ENCODE measurements at regions not wholly inside any gene's neighbourhood (a gene's known extent, or its start where the extent isn't known, plus 50 kb on each side); places are given as distances from the start of the nearest gene placed in this dataset.

DNA sequence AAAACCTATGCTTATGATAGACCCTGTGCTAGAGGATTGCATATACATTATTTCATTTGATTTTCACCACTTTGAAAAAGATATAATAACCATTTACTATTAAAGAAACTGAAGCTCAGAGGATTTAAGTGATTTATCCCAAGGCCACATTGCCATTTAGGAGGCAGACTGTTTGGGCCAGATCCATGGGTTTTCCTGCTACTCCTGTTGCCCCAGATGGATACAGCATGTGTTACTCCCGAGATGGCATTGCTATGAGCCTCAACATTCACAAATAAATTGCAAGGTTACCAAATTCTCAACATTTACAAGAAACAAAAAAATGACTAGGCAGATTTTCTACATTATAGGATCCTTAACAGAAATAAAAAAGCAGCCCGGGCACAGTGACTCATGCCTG, 322.1 kb upstream of the SOX9 start:
- Histone ChIP-seq H3K36me3 (ENCODE audit: control insufficient read depth, insufficient read depth, low read length) (no peaks in the 10 kb centered on the region), H3K4me3 (ENCODE audit: low read depth in 2 of 2, low read length in 2 of 2) (no peak overlapping the region), H3K4me1 (ENCODE audit: control insufficient read depth, insufficient read depth, low read length) (no peaks in the 10 kb centered on the region), H3K27me3 (ENCODE audit: control insufficient read depth, insufficient read depth, low read length) (no peaks in the 10 kb centered on the region), H3K27ac (ENCODE audit: low read length) (no peak overlapping the region), H3K9me3 (ENCODE audit: control insufficient read depth, insufficient read depth, low read depth, low read length) (no peaks in the 10 kb centered on the region)
- CTCF ChIA-PET = no interaction called here
- TF ChIP-seq POLR2AphosphoS5 (IDR thresholded peaks at IDR 0.05; ENCODE audit: low read depth, low read length) (no peak), SIN3A (IDR thresholded peaks at IDR 0.05; ENCODE audit: borderline replicate concordance, insufficient read depth, low read depth, low read length) (no peak), TCF7L2 (IDR thresholded peaks at IDR 0.05; ENCODE audit: low read depth, low read length) (no peak)
- TF ChIP-seq, protein P1, sequence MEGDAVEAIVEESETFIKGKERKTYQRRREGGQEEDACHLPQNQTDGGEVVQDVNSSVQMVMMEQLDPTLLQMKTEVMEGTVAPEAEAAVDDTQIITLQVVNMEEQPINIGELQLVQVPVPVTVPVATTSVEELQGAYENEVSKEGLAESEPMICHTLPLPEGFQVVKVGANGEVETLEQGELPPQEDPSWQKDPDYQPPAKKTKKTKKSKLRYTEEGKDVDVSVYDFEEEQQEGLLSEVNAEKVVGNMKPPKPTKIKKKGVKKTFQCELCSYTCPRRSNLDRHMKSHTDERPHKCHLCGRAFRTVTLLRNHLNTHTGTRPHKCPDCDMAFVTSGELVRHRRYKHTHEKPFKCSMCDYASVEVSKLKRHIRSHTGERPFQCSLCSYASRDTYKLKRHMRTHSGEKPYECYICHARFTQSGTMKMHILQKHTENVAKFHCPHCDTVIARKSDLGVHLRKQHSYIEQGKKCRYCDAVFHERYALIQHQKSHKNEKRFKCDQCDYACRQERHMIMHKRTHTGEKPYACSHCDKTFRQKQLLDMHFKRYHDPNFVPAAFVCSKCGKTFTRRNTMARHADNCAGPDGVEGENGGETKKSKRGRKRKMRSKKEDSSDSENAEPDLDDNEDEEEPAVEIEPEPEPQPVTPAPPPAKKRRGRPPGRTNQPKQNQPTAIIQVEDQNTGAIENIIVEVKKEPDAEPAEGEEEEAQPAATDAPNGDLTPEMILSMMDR (IDR thresholded peaks at IDR 0.05) = no peak
- TF ChIP-seq, protein P2, sequence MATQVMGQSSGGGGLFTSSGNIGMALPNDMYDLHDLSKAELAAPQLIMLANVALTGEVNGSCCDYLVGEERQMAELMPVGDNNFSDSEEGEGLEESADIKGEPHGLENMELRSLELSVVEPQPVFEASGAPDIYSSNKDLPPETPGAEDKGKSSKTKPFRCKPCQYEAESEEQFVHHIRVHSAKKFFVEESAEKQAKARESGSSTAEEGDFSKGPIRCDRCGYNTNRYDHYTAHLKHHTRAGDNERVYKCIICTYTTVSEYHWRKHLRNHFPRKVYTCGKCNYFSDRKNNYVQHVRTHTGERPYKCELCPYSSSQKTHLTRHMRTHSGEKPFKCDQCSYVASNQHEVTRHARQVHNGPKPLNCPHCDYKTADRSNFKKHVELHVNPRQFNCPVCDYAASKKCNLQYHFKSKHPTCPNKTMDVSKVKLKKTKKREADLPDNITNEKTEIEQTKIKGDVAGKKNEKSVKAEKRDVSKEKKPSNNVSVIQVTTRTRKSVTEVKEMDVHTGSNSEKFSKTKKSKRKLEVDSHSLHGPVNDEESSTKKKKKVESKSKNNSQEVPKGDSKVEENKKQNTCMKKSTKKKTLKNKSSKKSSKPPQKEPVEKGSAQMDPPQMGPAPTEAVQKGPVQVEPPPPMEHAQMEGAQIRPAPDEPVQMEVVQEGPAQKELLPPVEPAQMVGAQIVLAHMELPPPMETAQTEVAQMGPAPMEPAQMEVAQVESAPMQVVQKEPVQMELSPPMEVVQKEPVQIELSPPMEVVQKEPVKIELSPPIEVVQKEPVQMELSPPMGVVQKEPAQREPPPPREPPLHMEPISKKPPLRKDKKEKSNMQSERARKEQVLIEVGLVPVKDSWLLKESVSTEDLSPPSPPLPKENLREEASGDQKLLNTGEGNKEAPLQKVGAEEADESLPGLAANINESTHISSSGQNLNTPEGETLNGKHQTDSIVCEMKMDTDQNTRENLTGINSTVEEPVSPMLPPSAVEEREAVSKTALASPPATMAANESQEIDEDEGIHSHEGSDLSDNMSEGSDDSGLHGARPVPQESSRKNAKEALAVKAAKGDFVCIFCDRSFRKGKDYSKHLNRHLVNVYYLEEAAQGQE (IDR thresholded peaks at IDR 0.05; ENCODE audit: insufficient read depth in 1 of 2, low read depth in 2 of 2, low read length in 1 of 2) = no peak
- POLR2A ChIA-PET = no interaction called here
- in situ Hi-C loops (cut with HindIII; ENCODE audit: low pct_unique_long_range_greater_than_20kb, low sequenced_read_pairs) = no loop called here
- intact Hi-C loops (cut with micrococcal nuclease; ENCODE audit: unreplicated experiment) = no loop called here
- ATAC-seq (no peak), DNase-seq (ENCODE audit: low read depth, low spot score) (no peak)
- no TSS peak for BruUV-seq (replicated peaks)

DNA sequence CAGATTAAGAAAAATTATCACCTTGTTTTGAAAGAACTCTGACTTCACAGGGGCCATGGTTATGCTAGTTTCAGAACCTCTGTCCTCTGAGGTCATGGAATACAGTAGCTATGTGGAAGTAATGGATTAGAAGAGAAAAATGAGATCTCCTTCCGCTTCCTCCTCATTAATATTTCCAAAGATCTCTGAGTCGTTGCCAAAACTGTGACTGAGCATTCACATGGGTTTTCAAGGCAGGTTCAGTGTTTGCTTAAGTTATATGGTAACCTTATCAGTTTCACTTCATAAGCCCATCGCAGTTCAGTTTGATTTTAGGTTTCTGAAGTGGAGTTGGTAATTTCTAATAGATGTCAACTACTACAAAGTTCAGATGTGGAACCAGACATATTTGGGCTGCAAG, 321.2 kb upstream of the SOX9 start:
- no peaks in the 10 kb centered on the region for H3K36me3 ChIP-seq (ENCODE audit: control insufficient read depth, insufficient read depth, low read length)
- H3K9me3 ChIP-seq (ENCODE audit: control insufficient read depth, insufficient read depth, low read depth, low read length) = no peaks in the 10 kb centered on the region
- no peak for TF ChIP-seq SIN3A (IDR thresholded peaks at IDR 0.05; ENCODE audit: borderline replicate concordance, insufficient read depth, low read depth, low read length)
- TF ChIP-seq POLR2AphosphoS5 (IDR thresholded peaks at IDR 0.05; ENCODE audit: low read depth, low read length) = no peak
- TF ChIP-seq, protein P2 (IDR thresholded peaks at IDR 0.05; ENCODE audit: insufficient read depth in 1 of 2, low read depth in 2 of 2, low read length in 1 of 2) = no peak
- TF ChIP-seq, protein P1 (IDR thresholded peaks at IDR 0.05) = no peak
- TF ChIP-seq TCF7L2 (IDR thresholded peaks at IDR 0.05; ENCODE audit: low read depth, low read length) = no peak
- BruUV-seq (replicated peaks) = no TSS peak
- no peak overlapping the region for H3K27ac ChIP-seq (ENCODE audit: low read length)
- H3K27me3 ChIP-seq (ENCODE audit: control insufficient read depth, insufficient read depth, low read length) = no peaks in the 10 kb centered on the region
- intact Hi-C loops (cut with micrococcal nuclease; ENCODE audit: unreplicated experiment) = no loop called here
- POLR2A ChIA-PET = interaction anchor here (0.6 kb wide), 1 partner anchor 64 kb away, joined by 7 read pairs; no protein-coding TSS in a partner anchor
- in situ Hi-C loops (cut with HindIII; ENCODE audit: low pct_unique_long_range_greater_than_20kb, low sequenced_read_pairs) = no loop called here
- no peak for ATAC-seq
- CTCF ChIA-PET = no interaction called here
- DNase-seq (ENCODE audit: low read depth, low spot score) = no peak
- no peaks in the 10 kb centered on the region for H3K4me1 ChIP-seq (ENCODE audit: control insufficient read depth, insufficient read depth, low read length)
- H3K4me3 ChIP-seq (ENCODE audit: low read depth in 2 of 2, low read length in 2 of 2) = no peak overlapping the region

Data from Panc1 (cell line).